Activated CD8-positive, alpha-beta memory T cell treated with anti-CD3 and anti-CD28 coated beads for 36 hours (primary cell): ENCODE measurements at regions not wholly inside any gene's neighbourhood (a gene's known extent, or its start where the extent isn't known, plus 50 kb on each side); places are given as distances from the start of the nearest gene placed in this dataset.

ENCODE experiments used
- CTCF ChIA-PET: fragments of 350-600 bp; sonication (Branson Sonifier 250); formaldehyde crosslinking; loops from one replicate; lab custom pipeline; 2021; ENCODE audit warnings: antibody characterized with exemption; lab: Charles Lee
- POLR2A ChIA-PET: fragments of 350-600 bp; sonication (Branson Sonifier 250); formaldehyde crosslinking; loops from one replicate; lab custom pipeline; 2021; ENCODE audit warnings: antibody characterized with exemption; lab: Charles Lee

- ChIA-PET POLR2A (no interaction called here), CTCF (no interaction called here)
These were observed 110.4 kb downstream of the TTLL2 start for GRCh38 chr6:167435209-167435728.

- CTCF ChIA-PET: no interaction called here
- POLR2A ChIA-PET: no interaction called here
These were observed 113.1 kb downstream of the TTLL2 start for GRCh38 chr6:167437888-167438484.

GRCh38 chr6:167441715-167442206 is 116.9 kb downstream of the TTLL2 start:
- ChIA-PET POLR2A (no interaction called here), CTCF (interaction anchor here (0.6 kb wide), 1 partner anchor 276 kb away, joined by 3 read pairs; no protein-coding TSS in a partner anchor)

- ChIA-PET CTCF (no interaction called here), POLR2A (no interaction called here)
These were observed 117.4 kb downstream of the TTLL2 start for GRCh38 chr6:167442245-167442644.

- ChIA-PET CTCF (no interaction called here), POLR2A (no interaction called here)
These were observed 118.2 kb downstream of the TTLL2 start for GRCh38 chr6:167442796-167443680.

GRCh38 chr6:167444602-167445346 is 119.9 kb downstream of the TTLL2 start:
- POLR2A ChIA-PET: no interaction called here
- CTCF ChIA-PET: no interaction called here

- ChIA-PET CTCF (no interaction called here), POLR2A (no interaction called here)
These were observed 120.7 kb downstream of the TTLL2 start for GRCh38 chr6:167445568-167445967.

GRCh38 chr6:167446046-167446445 is 121.2 kb downstream of the TTLL2 start:
- CTCF ChIA-PET: no interaction called here
- POLR2A ChIA-PET: no interaction called here

- POLR2A ChIA-PET: no interaction called here
- CTCF ChIA-PET: no interaction called here
These were observed 122.1 kb downstream of the TTLL2 start for GRCh38 chr6:167446971-167447370.

GRCh38 chr6:167448378-167448777 is 123.5 kb downstream of the TTLL2 start:
- ChIA-PET POLR2A (no interaction called here), CTCF (no interaction called here)

- POLR2A ChIA-PET: no interaction called here
- CTCF ChIA-PET: no interaction called here
These were observed 124.4 kb downstream of the TTLL2 start for GRCh38 chr6:167449094-167449861.

- ChIA-PET POLR2A (no interaction called here), CTCF (interaction anchor here (0.6 kb wide), 1 partner anchor 735 kb away, joined by 3 read pairs; no protein-coding TSS in a partner anchor)
These were observed 125.7 kb downstream of the TTLL2 start for GRCh38 chr6:167450626-167451025.

- ChIA-PET CTCF (no interaction called here), POLR2A (no interaction called here)
These were observed 127.6 kb downstream of the TTLL2 start for GRCh38 chr6:167452338-167453081.

- ChIA-PET CTCF (no interaction called here), POLR2A (no interaction called here)
These were observed 128.2 kb downstream of the TTLL2 start for GRCh38 chr6:167453082-167453446.

- ChIA-PET CTCF (no interaction called here), POLR2A (no interaction called here)
These were observed 129.1 kb downstream of the TTLL2 start for GRCh38 chr6:167454003-167454402.

- ChIA-PET POLR2A (no interaction called here), CTCF (no interaction called here)
These were observed 130.5 kb downstream of the TTLL2 start for GRCh38 chr6:167455371-167455770.

- POLR2A ChIA-PET: no interaction called here
These were observed 137.8 kb downstream of the TTLL2 start for GRCh38 chr6:167462514-167463312.

GRCh38 chr6:167464177-167464576 is 139.3 kb downstream of the TTLL2 start:
- ChIA-PET CTCF (no interaction called here), POLR2A (no interaction called here)

More at GRCh38 chr6:167462514-167463312, 137.8 kb downstream of the TTLL2 start:
- CTCF ChIA-PET: interaction anchor here (0.5 kb wide), 1 partner anchor 584 kb away, joined by 3 read pairs; no protein-coding TSS in a partner anchor
